RPMI7951 (cell line): ENCODE measurements at regions not wholly inside any gene's neighbourhood (a gene's known extent, or its start where the extent isn't known, plus 50 kb on each side); places are given as distances from the start of the nearest gene placed in this dataset.
"Not testable (repeated sequence)": the region's sequence is repeated elsewhere in the genome, so short reads cannot be mapped to it uniquely, and the experiment has no call there.

Experiments
- DNase-seq: peaks from one replicate; pipeline ENCODE4 v3.0.0-alpha.2; 2012; ENCODE audit warnings: low read depth

GRCh38 chr16:16618963-16619465, 240.1 kb downstream of the NPIPA7 start:
- DNase-seq = not testable (repeated sequence)

- DNase-seq = not testable (repeated sequence)
Measured at GRCh38 chr16:16624367-16624766, 245.4 kb downstream of the NPIPA7 start.

GRCh38 chr16:16625140-16625539, 246.2 kb downstream of the NPIPA7 start:
- DNase-seq = not testable (repeated sequence)

GRCh38 chr16:16627865-16628264, 248.9 kb downstream of the NPIPA7 start:
- DNase-seq = not testable (repeated sequence)

GRCh38 chr16:16638231-16638630, 259.3 kb downstream of the NPIPA7 start:
- not testable (repeated sequence) for DNase-seq

GRCh38 chr16:16638714-16639113, 259.8 kb downstream of the NPIPA7 start:
- not testable (repeated sequence) for DNase-seq

- not testable (repeated sequence) for DNase-seq
Measured at GRCh38 chr16:16643828-16644227, 264.9 kb downstream of the NPIPA7 start.

- not testable (repeated sequence) for DNase-seq
Measured at GRCh38 chr16:16648002-16648401, 269.1 kb downstream of the NPIPA7 start.

- DNase-seq = not testable (repeated sequence)
Measured at GRCh38 chr16:16672180-16672812, 293.4 kb downstream of the NPIPA7 start.

- DNase-seq = not testable (repeated sequence)
Measured at GRCh38 chr16:16674820-16675219, 295.9 kb downstream of the NPIPA7 start.

GRCh38 chr16:16721849-16722248, 342.9 kb downstream of the NPIPA7 start:
- DNase-seq = not testable (repeated sequence)

- DNase-seq = not testable (repeated sequence)
Measured at GRCh38 chr16:16722666-16723065, 343.7 kb downstream of the NPIPA7 start.

GRCh38 chr16:16723819-16724519, 345.0 kb downstream of the NPIPA7 start:
- not testable (repeated sequence) for DNase-seq

GRCh38 chr16:16727048-16727447, 348.1 kb downstream of the NPIPA7 start:
- not testable (repeated sequence) for DNase-seq

- not testable (repeated sequence) for DNase-seq
Measured at GRCh38 chr16:16742573-16742972, 363.6 kb downstream of the NPIPA7 start.

GRCh38 chr16:16754992-16755667, 376.2 kb downstream of the NPIPA7 start:
- DNase-seq = not testable (repeated sequence)

GRCh38 chr16:16763449-16763848, 384.5 kb downstream of the NPIPA7 start:
- no peak for DNase-seq

- not testable (repeated sequence) for DNase-seq
Measured at GRCh38 chr16:16770717-16771116, 391.8 kb downstream of the NPIPA7 start.

- no peak for DNase-seq
Measured at GRCh38 chr16:16774389-16774788, 395.4 kb downstream of the NPIPA7 start.

- DNase-seq = no peak
Measured at GRCh38 chr16:16778332-16778731, 399.4 kb downstream of the NPIPA7 start.

GRCh38 chr16:16780588-16780987, 401.6 kb downstream of the NPIPA7 start:
- no peak for DNase-seq

GRCh38 chr16:16782153-16782552, 403.2 kb downstream of the NPIPA7 start:
- no peak for DNase-seq
